ENCODE measurements at regions not wholly inside any gene's neighbourhood (a gene's known extent, or its start where the extent isn't known, plus 50 kb on each side); places are given as distances from the start of the nearest gene placed in this dataset.
"Not testable (repeated sequence)": the region's sequence is repeated elsewhere in the genome, so short reads cannot be mapped to it uniquely, and the experiment has no call there.

- DNase-seq, result no peak
- Histone ChIP-seq H3K4me3 (no peak overlapping the region), H3K36me3 (no peaks in the 10 kb centered on the region), H3K27ac (no peak overlapping the region), H3K27me3 (no peaks in the 10 kb centered on the region), H3K4me1 (peaks cover 0 to 10% (median 4%) of the 10 kb centered on the region in 4 donors), H3K9me3 (no peaks in the 10 kb centered on the region)
- WGBS, 5 donors, result 63 to 80% (median 73%) methylated on average over 2 of the region's 2 CpGs
- TF ChIP-seq CTCF (IDR thresholded peaks at IDR 0.05) (no peak), POLR2A (IDR thresholded peaks at IDR 0.05) (no peak), EP300 (IDR thresholded peaks at IDR 0.05) (no peak), POLR2AphosphoS5 (IDR thresholded peaks at IDR 0.05) (no peak)
- intact Hi-C loops (cut with DNase I; ENCODE audit: low total_unique reads), result loop anchor here (10.0 kb wide), 1 partner anchor 730 kb away; no protein-coding TSS in a partner anchor
Measured at GRCh38 chr16:52914428-52914827, 138.3 kb downstream of the CHD9NB start.

GRCh38 chr16:52912565-52913173 lies 140.0 kb downstream of the CHD9NB start:
- intact Hi-C loops (cut with DNase I; ENCODE audit: low total_unique reads), result loop anchor here (10.0 kb wide), 1 partner anchor 728 kb away; no protein-coding TSS in a partner anchor

GRCh38 chr16:52908057-52908456 lies 144.6 kb downstream of the CHD9NB start:
- H3K27ac ChIP-seq; H3K4me3 ChIP-seq; H3K9me3 ChIP-seq; H3K4me1 ChIP-seq; intact Hi-C loops (cut with DNase I; ENCODE audit: low total_unique reads); DNase-seq; H3K27me3 ChIP-seq; H3K36me3 ChIP-seq: not testable (repeated sequence)
- 83 to 93% (median 90%) methylated on average over 6 of the region's 6 CpGs for WGBS, 5 donors

More at GRCh38 chr16:52912565-52913173, 140.0 kb downstream of the CHD9NB start:
- Histone ChIP-seq H3K27me3 (no peaks in the 10 kb centered on the region), H3K4me1 (peaks cover 0 to 10% (median 4%) of the 10 kb centered on the region in 4 donors), H3K27ac (no peak overlapping the region), H3K9me3 (no peaks in the 10 kb centered on the region), H3K36me3 (no peaks in the 10 kb centered on the region), H3K4me3 (no peak overlapping the region)
- DNase-seq, result peak; percentile 85 to 90
- no peak for TF ChIP-seq EP300 (IDR thresholded peaks at IDR 0.05)
- no peak for TF ChIP-seq POLR2AphosphoS5 (IDR thresholded peaks at IDR 0.05)
- peak in 5 of 7 experiments; percentile 62 to 83 (median 68) for TF ChIP-seq CTCF (IDR thresholded peaks at IDR 0.05)
- TF ChIP-seq POLR2A (IDR thresholded peaks at IDR 0.05), result no peak
- 8 to 18% (median 10%) methylated on average over 7 of the region's 7 CpGs for WGBS, 5 donors

GRCh38 chr16:52906281-52906680 lies 146.4 kb downstream of the CHD9NB start:
- Histone ChIP-seq H3K4me1 (no peaks in the 10 kb centered on the region), H3K4me3 (no peak overlapping the region), H3K27ac (no peak overlapping the region), H3K36me3 (no peaks in the 10 kb centered on the region), H3K27me3 (no peaks in the 10 kb centered on the region), H3K9me3 (no peaks in the 10 kb centered on the region)
- DNase-seq, result no peak
- intact Hi-C loops (cut with DNase I; ENCODE audit: low total_unique reads), result no loop called here
- no peak for TF ChIP-seq EP300 (IDR thresholded peaks at IDR 0.05)
- TF ChIP-seq CTCF (IDR thresholded peaks at IDR 0.05), result no peak
- no peak for TF ChIP-seq POLR2A (IDR thresholded peaks at IDR 0.05)
- TF ChIP-seq POLR2AphosphoS5 (IDR thresholded peaks at IDR 0.05), result no peak
- 63 to 78% (median 67%) methylated on average over 3 of the region's 3 CpGs for WGBS, 5 donors

- Histone ChIP-seq H3K4me3 (no peak overlapping the region), H3K4me1 (no peaks in the 10 kb centered on the region), H3K27me3 (no peaks in the 10 kb centered on the region), H3K9me3 (peaks cover 0 to 4% (median 3%) of the 10 kb centered on the region in 4 donors), H3K27ac (no peak overlapping the region), H3K36me3 (no peaks in the 10 kb centered on the region)
- TF ChIP-seq CTCF (IDR thresholded peaks at IDR 0.05), result no peak
- TF ChIP-seq POLR2A (IDR thresholded peaks at IDR 0.05), result no peak
- TF ChIP-seq POLR2AphosphoS5 (IDR thresholded peaks at IDR 0.05), result no peak
- TF ChIP-seq EP300 (IDR thresholded peaks at IDR 0.05), result no peak
- no peak for DNase-seq
- WGBS, 5 donors, result 83 to 90% (median 88%) methylated on average over 5 of the region's 5 CpGs
- intact Hi-C loops (cut with DNase I; ENCODE audit: low total_unique reads), result no loop called here
Measured at GRCh38 chr16:52896478-52897164, 156.1 kb downstream of the CHD9NB start.

Measured in stomach (tissue), 8 donors.